Amniotic epithelial cell (primary cell): ENCODE measurements at regions not wholly inside any gene's neighbourhood (a gene's known extent, or its start where the extent isn't known, plus 50 kb on each side); places are given as distances from the start of the nearest gene placed in this dataset.

Source experiments
- DNase-seq: peaks from one replicate; pipeline ENCODE4 v3.0.0-alpha.2; 2010; ENCODE audit warnings: low read depth

DNA sequence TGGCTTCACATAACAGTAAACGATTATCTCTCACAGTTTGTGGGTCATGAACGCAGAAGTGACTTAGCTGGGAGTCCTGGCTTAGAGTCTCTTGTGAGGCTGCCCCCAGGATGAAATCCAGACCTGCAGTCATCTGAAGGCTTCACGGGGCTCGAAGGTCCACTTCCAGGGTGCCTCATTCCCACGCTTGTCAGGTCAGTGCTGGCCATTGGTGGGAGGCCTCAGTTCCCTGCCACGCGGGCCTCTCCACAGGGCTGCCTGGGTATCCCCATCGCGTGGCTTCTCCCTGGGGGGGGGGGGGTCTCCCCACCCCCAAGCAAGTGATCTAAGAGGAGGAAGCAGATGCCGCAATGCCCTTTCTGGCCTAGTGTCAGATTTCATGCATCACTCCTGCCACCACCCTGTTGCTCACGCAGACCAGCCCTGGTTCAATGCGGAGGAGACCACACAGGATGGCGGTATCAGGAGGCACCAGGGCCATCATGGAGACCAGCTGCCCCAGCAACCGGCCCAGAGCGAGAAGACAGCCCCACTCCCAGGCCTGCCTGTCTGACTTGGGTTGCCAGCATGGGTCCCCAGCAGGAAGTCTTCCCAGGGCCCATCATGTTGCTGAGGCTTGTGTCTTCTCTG, 77.3 kb upstream of the CDH5 start:
- no peak for DNase-seq

DNA sequence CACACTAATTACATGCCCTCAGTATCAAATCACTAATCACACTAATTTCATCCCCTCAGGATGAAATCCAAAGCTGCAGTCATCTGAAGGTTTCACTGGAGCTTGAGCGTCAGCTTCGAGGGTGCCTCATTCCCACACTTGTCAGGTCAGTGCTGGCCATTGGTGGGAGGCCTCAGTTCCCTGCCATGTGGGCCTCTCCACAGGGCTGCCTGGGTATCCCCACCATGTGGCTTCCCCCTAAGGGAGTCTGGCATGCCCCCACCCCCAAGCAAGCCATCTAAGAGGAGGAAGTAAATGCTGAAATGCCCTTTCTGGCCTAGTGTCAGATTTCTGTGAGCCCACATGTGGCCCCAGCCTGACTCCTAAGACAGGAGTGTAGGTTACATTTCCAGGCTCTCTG, 78.6 kb upstream of the CDH5 start:
- no peak for DNase-seq

DNA sequence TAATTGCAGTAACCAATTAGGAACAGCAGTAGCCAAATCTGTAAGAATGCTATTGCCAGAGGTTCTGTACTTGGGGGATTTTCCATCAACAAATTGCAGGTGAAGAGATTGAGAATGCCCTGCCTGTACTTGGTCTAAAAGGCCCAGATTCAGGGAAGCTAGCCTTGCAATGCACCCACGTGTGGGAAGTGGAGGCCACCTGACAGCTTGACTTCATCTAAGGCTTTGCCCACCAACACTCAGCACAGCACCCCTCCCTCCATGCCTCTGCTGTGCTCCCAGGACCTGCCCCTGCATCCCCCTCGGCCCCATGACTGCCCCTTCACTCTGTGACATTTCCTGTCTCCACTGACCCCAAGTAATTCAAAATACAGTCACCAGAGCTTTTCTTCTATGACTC, 79.1 kb upstream of the CDH5 start:
- DNase-seq, result no peak

DNA sequence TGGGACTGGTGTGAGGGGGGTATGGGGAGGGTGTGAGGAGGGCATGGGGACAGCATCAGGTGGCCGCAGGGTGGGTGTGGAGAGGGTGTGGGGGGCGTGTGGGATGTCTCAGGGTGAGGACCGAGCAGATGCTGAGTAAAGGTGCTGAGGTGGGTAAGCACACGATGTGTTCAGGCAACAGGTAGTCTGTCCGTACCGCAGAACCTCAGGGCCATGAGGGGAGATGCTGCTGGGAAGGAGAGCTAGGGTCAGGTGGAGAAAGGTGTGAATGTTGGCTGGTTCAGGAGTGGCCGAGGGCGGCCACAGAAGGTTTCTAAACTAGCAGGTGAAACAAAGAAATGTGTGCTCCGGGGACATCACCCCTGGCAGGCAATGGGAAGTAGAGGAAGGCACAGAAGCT, 80.0 kb upstream of the CDH5 start:
- no peak for DNase-seq

DNA sequence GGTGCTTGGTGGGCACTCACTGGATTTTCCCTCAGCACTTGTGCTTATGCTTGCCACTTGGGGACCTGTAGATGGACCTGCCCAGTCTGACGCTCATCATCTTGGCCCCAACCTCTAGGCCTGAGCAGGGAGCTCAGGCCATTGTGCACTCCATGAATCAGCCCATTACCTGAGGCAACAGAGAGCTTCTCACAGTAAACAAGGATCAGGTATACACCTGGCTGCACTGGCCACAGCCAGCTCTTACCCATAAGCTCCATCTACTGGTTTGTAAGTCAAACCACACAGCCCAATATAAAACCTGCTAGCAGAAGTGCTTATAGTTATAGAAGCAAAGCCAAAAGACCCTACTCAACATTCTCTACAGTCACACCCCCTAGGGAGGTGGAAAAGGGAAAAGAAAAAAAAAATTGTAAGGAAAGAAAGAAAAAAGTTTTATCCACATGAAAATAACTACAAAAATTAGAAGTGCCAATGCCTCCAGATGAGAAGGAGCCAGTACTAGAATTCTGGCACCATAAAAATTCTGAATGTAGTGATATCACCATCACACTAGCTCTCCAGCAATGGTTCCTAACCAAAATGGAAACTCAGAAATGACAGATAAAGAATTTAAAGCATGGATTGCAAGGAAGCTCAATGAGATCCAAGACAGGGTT, 87.8 kb upstream of the CDH5 start:
- no peak for DNase-seq

- no peak for DNase-seq
These were observed 88.4 kb upstream of the CDH5 start for GRCh38 chr16:66278111-66278531.

DNA sequence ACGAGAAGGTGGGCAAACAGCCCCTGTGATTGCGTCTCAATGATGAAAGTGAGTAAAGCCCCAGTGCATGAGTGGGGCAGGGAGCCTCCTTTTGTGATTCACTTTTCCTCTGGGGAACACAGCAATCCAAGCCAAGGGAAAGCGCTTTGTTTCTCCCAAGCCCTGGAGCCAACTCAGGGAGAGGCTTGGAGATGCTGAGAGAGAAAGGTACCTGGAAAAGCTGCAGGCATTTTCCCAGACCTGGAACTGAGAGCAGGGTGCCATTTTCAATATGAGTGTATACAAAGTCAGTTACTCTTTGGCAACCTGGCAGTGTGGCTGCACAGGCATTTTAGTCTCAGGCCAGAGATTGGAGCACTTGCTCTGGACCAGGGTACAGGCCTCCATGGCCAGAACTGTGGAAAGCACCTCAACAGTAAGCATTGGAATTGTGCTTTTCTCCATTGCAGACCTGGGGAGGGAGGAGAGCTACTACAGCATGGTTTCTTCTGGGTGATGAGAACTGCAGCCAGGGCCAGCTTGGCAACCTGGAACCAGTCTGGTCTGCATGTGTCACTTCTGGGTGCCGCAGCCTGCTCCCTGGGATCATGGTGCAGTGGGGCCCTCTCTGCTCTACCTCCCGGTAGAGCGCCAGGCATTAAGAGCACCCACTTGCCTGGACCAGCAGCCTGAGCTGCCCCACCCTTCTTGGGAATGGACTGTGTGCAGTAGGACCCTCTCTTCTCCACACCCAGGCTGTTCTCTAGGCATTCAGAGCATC, 89.0 kb upstream of the CDH5 start:
- DNase-seq, result no peak

- DNase-seq, result peak; percentile 78
These were observed 90.6 kb upstream of the CDH5 start for GRCh38 chr16:66275775-66276428.

DNA sequence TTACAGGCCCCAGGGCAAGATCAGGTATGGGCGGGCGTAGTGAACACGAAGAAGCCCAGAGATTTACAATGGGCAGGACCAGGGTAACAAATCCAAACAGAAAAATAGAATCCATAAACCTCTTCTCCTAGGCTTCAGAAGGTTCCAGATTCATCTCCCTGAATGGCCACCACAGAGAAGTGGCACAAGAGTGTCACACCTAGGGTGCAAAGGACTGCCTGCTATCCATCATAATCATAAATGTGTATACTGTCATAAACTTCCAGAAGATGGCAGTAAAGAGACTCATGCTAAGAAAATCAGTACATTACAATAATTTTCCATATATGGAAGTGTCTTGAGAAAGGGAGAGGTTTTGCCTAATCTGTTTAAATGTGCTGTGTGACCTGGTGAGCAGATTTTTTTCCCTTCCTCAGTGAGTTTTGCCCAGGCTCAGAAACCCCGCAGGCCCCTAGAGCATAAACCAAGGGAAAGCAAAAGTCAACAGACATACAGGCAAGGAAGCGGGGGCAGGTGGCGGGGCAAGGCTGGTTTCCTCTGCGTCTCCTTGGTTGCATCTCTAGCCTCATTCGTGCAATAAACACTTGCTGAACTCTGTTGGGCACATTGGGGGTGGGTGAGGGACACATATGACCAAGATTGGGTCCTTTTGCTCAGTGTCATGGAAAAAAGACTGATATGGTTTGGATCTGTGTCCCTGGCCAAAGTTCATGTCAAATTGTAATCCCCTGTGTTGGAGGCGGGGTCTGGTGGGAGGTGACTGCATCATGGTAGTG, 92.0 kb upstream of the CDH5 start:
- DNase-seq, result peak; percentile 60

DNA sequence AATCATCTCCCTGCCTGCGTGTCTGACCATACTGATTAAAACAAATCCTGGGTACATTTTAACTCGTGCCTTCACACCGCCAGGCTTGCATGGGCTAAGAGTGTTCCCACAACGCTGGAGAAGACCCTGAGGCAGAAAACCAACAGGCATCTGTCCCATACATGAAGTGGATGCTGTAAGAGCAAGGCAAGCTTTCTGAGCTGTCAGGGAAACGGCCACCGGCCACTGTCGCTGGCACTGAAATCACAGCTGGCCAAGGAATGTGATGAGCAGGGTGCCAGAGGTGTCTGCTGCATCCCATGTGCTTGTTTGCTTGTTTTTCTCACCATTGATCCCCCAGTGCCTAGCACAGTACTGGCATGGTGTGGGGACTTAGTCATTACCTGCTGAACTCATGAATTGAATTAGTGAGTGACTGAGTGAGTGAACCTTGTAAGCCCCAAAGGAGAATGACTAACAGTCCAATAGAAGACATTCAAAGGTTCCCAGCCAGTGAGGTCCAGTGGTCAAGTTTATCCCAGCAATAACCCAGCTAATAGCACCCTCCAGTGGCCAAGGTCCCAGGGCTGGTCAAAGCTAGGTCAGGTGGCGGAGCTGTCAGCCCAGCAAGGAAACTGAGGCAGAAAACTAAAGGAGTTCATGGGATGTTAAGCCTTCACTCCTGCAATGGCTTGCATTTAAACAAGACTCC, 92.7 kb upstream of the CDH5 start:
- DNase-seq, result peak; percentile 53

GRCh38 chr16:66273053-66273452, 93.4 kb upstream of the CDH5 start:
- DNase-seq, result no peak

GRCh38 chr16:66272461-66272860, 94.0 kb upstream of the CDH5 start:
- no peak for DNase-seq

DNA sequence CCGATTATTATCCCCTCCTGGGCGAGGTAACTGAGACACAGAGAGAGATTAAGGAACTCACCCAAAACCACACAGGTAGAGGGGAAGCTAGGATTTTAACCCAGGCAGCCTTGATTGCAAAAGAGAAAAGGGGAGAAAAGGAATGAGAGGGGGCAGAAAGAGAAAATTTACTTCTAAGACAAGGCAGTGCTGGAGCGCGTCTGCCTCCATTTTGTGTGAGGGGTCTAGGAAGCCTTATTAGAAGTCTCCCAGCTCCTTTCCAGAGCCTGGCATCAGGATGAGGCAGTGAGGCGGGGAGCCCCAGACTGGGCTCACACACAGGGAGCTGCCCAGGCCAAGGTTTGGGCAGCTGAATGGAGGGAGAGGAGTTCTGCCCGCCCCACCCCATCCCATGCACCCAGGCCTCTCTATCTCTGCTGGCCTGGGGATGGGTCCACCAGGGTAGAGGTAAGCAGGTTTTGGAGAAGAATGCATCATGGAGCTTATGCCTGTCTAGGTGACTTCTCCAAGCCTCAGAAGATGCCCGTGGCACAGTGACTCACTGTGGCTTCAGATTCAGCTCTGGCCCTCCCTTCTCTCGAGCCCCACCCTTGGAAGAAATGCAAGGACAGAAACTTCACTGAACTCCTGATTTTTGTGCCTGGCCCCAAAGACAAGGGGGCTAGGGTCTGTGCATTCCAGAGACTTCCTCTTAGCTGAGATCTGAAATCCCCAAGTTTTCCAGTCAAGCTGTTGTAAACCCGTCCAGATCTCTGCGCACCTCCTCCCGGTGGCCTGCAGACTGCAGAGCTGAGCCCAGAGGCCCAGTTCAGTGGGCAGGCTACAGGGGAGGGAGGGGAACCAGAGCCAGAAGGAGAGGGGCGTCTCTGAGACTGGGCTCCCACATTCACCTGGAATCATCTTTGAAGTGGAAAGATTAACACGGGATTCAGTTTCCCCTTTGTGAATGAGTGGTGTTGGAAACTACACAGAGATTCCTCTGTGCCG, 95.1 kb upstream of the CDH5 start:
- DNase-seq, result no peak

GRCh38 chr16:66270333-66270927, 96.1 kb upstream of the CDH5 start:
- peak; percentile 48 for DNase-seq

GRCh38 chr16:66269617-66270332, 96.7 kb upstream of the CDH5 start:
- peak; percentile 37 for DNase-seq

DNA sequence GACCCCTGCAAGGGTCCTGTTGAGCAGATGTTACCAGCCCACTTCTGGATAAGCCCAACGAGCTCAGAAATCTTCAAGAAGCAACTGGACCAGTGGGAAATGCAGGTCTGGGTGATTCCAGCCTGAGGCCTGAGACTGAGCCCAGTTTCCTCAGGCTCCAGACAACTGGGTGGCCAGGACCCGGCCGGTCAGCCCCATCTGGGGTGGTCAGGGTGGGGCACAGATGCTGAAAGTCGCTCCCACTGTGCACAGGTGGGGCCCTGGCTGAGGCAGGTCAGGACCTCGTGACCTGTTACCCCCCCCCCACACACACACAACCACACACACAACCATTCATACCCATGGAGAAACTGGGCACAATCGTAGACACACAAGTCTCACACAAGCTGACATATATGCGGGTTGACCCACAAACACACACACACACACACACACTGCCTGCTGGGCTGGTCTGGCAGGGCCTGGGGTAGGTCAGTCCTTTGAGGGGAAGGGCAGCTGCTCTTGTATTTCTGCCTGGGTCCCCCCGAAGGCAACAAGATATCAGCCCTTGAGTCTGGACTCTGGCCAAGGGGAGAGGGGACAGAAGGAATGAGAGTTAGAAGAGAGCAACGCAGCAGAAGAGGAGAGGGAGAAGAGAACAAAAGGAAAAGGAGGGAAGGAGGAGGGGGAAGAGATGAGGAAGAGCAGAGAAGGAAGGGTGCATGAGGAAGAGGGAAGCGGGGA, 99.0 kb upstream of the CDH5 start:
- no peak for DNase-seq

DNA sequence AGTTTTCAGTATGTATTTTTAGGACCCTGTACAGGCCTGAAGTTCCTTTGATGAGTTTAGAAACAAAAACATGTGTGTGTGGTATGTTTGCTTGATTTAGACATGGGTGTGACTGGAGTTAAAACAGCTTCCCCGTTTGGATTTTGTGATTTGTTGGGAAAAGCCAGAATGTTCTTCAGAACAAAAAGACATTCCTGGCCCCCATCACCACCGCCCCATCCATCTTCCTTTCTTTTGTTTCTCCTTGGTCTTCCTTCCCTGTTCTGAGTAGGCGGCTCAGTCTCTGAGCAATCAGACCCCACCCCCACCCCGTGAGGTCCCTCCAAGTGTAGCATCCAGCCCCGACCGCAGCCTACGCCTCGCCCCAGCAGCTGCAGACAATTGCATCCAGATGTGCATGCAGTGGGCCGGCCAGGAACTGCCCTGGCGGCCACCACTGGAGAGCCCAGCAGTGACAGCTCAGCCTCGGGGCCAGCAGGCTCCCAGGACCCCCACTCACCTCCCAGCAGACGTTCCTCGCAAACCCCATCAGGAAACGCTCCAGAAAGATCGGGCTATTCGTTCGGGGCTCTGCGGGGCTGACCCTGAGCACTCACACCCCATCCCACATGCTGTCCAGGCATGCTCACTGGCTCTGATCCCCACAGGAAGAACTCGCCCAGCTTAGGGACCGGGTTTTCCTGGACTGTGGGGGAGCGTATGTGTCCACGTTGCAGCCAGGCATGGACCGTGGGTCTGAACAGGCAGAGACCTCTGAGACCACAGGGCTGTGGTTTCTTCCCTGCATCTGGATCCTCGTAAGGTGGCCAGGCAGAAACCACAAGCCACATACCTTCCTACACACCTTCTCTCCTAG, 99.8 kb upstream of the CDH5 start:
- peak; percentile 37 for DNase-seq
